Activated CD4-positive, alpha-beta T cell treated with anti-CD3 and anti-CD28 coated beads, Interleukin-2, amount 50 U/mL, for 4 hours (primary cell): ENCODE measurements at regions not wholly inside any gene's neighbourhood (a gene's known extent, or its start where the extent isn't known, plus 50 kb on each side); places are given as distances from the start of the nearest gene placed in this dataset.

Experiments
- DNase-seq, 2 experiments: peaks; one replicate each; pipeline ENCODE4 v3.0.0-alpha.2; 2020

DNA sequence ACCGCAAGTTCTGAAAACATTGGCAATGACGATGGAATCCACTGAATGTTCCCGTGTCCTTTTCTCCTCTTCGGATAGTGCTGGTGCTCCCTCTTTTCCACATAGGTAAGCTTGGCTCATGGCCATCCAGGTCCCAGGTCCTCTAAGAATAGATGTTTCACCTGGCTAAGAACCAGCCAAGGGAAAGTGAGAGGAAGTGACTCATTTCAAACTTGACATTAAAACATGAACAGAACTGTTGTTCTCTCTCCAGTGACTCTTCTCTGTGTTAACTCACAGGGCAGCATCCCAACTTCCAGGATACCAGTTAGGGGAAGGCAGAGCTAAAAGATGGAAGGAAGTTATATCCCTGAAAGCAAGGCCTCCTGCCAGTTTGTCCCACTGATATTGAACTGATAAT, 493.8 kb upstream of the CHRM3 start:
- DNase-seq, result no peak

DNA sequence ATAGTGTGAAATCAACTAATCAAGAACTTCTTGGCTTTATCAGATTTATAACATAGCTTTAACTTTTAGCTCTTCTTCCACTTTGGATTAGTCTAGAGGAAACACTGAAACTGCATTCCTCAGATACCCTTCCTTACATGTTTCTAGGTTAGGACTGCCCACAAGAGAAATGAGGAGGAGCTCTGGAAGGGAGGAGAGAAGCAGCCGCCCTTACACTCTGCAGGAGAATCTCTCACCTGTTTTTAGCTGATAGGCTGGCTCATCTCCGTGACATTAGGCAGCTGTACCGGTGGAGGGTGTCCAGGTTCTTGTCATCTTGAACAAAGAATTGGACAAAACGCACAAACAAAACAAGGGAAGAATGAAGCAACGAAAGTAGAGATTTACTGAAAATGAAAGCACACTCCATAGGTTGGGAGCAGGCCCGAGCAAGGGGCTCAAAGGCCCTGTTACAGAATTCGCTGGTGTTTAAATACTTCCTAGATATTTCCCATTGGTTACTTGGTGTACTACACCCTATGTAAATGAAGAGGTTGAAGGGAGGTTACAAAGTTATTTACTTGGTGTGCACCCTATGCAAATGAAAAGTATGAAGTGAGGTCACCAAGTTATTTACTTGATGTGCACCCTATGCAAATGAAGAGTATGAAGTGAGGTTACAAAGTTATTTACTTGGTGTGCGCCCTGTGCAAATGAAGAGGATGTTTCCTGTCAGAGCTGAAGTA, 524.9 kb upstream of the CHRM3 start:
- no peak for DNase-seq

DNA sequence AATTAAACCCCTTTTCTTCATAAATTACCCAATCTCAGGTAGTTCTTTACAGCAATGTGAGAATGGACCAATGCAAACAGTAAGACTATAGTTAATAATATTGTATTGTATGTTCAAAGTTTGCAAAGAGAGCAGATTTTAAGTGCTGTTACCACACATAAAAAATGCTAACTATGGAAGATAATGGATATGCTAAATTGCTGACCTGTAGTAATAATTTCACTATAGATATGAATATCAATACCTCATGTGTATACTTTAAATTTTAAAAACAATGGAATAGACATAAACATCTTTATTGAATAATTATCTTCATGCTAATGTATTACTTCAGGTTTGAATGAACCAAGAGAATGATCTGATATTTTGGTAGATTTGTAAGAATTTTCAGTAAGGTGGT, 552.4 kb upstream of the CHRM3 start:
- no peak for DNase-seq

DNA sequence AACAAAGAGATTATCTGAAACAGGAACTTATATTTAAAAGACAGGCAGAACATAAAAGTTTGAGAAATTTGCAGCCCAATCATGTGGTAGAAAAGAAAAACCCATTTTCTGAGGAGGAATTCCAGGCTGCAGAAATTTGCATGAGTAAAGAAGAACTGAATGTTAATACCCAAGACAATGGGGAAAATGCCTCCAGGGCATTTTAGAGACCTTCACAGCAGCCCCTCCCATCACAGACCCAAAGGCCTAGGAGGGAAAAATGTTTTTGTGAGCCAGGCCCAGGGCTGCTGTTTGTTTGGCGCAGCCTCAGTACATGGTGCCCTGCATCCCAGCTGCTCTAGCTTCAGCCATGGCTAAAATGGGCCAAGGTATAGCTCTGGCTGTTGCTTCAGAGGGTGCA, 554.3 kb upstream of the CHRM3 start:
- no peak for DNase-seq

DNA sequence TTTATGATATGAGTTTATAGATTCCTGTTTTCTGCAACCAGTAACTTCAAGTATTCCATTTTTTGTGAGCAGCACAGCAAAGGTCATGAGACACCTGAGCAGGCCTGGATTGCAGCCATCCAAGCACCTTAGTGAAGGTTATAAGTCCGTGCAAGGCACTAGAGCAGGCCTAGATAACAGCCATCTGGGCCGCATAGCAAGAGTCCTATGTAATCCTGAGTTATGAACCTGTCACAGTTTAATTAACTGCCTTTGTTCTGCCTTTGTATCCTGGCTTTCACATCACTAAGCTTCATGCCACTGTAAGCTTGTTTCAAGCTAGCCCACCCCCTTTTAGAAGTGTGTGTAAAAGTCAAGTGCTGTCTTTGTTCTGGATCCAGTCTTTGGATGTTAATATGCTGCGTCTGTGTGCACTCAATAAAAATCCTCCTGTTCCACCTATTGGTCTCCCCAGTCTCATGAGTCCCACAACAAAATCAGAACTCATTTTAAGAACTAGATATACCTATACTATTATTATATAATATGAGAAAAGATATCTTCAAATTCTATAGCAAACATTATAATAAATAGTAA, 556.2 kb upstream of the CHRM3 start:
- no peak for DNase-seq

DNA sequence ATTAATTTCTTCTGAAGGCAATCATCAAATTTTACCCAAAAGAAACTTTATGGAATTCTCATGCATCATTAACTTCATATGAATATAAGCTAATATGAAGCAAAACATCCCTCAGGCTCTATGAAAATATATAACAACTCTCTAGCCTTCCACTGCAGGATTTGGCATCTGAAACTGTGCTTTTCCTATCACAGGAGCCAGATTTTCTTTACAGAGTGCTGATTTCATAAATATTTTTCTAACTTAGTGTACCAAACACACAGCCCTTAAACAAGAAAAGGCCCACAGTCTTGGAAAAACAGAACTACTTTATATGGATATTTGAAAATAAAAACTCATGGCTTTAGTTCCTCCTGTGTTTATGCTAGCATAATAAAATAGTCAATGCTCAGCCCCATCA, 559.5 kb upstream of the CHRM3 start:
- DNase-seq, result no peak

DNA sequence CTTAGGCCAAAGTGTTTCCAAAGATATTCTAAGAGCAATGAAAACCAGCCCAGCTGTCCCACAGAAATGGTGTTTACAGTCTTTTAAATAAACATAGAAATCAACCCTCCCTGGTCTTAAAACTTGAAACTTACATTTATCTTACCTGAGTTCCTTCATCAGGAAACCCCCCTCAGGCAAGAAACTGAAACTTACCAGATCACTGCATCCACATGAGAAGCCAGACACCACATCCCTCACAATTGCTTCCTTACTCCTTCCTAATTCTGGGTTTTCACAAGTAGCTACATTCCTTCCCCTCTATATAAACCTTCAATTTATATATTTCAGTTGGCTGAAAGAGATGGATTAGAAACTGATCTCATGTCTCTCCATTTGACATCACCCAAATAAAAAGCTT, 563.0 kb upstream of the CHRM3 start:
- no peak for DNase-seq

DNA sequence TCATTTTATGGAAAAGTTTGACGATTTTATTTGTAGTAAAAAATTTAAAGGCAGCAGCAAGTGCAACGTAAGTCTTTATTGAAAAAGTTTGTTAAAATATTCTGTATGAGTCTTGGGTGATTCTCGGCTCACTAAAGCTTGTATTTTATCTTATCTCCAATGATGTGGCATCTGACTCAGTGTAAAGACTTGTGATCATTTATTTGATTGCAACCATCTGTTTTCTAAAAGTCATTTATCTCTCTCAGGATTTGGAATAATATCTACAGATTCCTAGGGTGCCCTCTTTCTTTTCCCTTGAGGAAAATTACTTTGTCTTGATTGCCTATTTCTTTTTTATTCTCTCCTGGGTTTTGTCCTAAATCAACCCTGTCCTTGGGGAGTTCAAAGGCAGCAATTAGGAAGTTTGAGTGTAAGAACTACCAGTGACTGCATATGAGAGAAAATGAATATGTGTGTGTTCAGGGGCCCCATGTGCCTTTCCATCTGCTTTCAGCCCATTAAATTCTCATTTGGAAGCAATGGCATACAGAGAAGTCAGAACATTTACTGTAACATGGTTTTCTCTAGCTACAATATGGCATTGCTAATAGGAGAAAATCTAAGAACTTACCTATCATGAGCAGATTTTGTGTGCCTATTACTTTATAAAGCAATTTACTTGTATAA, 575.0 kb upstream of the CHRM3 start:
- no peak for DNase-seq

DNA sequence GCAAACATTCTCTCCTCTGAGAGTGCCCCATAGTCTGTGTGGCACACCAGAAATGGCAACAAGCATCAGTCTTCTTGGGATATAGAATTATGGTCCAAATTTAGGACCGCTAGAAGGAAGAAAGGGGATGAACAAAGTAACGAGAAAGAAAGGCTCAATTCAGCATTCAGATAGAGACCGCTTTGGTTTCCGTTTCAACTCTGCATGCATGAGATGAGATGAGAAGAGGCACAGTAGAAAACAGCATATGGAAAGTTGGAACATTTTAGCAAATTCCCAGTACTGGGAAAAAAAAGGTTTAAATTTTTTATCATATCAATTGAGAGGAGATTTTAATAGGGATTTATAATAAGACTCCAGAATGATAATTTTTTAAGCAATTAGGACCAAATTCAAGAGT, 595.5 kb upstream of the CHRM3 start:
- no peak for DNase-seq

DNA sequence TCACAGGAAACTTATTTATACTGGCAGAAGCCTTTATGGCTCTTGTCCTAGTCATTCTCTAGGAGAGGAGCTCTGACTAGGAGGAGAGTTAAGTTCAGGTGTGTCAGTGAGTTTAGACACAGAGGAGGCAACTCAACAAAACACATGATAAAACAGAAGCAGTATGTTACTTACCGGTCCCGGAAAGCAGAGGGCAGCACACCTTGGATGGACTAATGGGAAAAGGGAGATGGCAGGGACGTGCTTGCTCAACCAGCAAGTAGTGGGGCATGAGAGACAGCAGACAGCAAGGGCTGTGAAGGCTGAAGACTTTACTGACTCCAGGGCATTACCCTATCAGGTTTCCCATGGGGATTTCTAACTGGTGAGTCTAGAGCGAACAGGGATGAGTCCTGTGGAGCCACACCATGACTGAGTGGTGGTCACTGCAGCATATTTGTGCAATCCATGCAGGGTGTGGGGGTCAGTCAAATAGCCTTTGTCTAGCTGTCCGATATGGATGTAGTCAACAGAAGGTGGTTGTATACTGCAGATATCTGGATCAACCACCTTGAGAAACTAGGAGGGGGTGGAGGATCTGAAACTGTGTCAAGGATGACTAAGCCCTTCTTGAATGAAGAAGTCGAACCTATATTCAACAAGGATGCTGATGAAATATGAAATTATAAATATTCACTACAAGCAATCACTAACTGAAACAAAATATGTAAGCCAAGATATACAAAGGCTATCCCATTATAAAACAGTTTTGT, 596.3 kb upstream of the CHRM3 start:
- no peak for DNase-seq

DNA sequence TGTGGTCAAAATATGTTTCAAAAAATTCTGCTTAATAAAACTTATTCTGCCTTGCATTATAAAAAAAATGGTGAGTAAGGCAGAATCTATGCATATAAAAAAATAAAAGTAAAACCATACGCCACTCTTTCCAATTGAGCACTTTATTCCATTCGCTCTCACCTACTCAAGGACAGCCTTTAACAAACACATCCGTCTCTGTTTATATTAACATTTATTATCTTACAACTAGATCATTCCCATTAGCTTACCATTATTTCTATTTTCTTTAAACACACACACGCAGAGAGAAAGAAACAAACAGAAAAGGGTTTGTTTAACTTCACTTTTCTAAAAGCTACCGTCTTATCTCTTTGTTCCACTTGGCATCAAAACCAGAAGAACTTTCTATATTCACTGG, 598.9 kb upstream of the CHRM3 start:
- no peak for DNase-seq

DNA sequence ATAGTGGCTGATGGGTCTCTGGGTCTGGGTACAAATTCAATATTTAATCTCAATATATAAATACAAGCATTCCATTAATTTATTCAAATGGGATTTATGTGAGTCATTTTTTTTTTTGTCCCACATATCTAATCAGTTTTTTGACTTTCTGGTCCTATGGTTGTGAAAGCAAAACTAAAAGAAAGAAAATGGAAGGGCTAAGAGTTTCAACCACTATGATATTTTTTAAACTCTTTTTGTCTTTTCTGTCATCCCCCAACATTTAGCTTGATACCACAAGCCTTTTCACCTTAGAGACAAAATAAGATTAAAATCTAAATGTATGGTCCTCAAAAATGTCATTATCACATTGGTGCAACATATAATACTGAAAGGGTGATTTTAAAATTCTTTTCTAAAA, 602.7 kb upstream of the CHRM3 start:
- no peak for DNase-seq

DNA sequence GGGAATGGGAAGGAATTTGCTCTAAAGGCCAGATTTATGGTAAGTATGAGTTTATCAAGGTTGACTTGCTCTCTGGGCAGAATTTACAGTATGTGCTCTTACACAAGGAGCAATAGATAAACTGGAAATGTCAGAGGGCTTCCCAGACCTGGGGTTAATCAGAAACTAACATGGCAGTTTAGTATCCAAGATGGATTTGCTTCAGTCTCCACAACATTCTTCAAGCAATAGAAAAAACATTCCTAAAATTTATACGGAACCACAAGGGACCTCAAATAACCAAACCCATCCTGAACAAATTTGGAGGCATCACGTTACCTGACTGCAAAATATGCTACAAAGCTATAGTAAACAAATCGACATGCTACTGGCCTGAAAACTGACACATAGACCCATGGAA, 606.7 kb upstream of the CHRM3 start:
- no peak for DNase-seq

DNA sequence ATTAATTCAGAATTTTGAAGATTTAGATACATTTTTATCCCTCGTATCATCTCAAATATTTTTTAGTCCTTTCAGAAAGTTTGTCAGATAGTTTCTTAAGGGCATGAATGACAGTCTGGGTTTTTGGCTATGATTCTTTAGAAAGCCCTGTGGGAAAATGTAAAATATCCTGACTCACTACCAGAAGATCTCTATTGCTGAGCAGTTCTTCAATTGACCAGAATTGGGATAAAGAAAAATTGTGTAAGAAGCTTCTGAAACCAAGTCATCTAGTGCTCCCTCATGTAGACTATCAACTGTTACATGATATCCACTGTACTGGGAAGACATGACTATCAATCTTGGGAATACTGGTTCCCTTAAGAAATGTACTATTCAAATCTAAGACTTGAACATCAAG, 608.3 kb upstream of the CHRM3 start:
- DNase-seq, result no peak

DNA sequence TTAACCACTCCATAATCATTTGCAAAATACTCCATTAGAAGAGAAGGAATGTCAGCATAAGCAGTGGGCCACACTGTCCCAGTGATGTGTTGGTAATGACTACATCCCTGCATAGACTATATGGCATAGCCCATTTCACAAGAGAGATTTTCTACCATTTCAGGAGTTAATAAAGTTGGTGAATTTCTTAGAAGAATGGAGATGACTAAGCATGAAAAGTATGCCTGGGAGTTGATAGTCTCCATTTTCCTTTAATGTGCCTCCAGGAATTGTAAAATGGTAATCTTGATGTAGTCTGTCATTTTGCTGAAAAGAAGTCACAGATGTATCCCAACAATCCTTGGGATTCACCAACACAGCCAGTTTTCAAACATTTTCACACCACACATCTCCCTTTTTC, 608.8 kb upstream of the CHRM3 start:
- DNase-seq, result no peak

DNA sequence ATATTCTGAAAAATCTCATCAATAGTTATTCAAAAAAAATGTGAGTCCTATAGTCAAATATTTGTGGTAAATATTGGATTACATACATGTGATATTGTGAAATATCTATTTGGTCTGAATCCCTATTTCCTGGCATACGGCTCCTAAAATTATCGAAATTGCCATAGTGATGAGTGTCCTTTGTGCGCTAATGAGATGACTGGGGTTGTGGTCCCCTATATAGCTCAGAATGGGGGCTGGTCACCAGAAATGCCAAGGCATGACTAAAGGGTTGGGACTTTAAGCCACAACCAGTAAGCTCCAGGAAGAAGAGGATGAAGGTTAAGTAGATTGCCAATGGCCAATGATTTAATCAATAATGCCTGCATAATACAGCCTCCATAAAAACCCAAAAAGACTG, 610.2 kb upstream of the CHRM3 start:
- DNase-seq, result no peak

DNA sequence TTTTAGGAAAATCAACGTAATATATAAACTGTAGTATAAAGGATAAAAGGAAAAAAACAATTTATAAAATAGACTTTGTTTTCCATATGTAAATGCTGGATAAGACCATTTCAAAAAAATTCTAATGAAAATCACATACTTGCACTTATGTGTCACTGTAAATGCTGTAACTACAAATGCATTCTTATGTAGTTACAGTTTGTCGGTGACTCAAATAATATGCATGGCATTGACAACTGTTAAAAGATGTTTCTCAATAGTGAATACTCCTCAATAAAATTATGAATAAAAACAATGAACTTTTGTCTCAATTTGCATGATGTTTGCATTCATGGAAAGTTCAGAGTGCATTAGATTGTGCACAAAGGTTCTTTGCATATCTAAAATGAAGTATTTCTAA, 614.0 kb upstream of the CHRM3 start:
- DNase-seq, result no peak

DNA sequence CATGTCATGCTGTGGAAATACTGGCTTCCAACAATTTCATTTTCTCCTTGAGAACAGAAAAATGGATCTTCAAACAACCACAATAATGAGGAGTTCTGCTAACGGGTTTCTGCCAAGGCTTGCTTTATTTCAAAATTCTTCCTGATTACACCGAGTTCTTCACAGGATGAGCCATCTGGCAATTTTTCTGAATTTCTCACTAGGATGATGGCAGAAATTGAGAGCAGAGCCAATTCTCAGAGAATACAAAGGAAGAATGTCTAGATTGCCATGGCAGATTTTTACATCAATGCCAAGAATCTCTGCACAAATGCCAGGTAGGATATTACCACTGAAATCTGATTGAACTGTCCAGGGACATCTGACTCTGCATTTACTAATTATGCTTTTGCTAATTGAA, 619.0 kb upstream of the CHRM3 start:
- no peak for DNase-seq

DNA sequence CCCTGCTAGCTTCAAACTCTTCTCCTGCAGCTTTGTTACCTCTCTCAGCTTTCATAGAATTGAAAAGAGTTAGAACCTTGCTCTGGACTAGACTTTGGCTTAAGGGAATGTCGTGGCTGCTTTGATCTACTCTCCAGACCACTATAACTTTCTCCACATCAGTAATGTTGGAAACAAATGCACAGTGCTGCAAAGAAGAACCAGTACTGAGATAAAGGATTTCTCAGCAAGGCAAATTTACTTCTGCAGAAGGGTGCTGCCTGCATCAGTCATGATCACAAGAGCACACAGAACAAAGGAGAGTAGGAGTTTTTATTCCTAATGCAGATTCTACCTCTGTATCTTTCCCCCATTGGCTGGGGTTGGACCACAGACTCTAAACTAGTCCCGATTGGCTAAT, 621.6 kb upstream of the CHRM3 start:
- DNase-seq, result no peak

DNA sequence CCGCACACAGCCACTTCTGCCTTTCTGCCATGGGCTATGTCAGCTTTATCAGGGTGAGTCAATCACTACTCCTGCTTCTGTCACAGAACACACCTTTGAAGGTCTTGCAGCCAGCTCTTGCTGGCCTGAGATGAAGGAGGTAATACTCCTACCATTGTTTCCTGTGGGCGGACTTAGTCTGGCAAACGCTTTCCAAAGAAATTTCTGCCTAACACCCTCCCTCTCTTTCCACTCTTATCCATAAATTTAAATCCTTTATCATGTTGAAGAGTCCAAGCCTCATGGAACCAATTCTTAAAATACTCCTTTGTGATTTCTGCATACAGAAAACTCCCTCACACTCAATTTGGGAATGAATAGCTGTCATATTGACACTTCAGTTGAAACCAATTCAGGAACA, 633.1 kb upstream of the CHRM3 start:
- no peak for DNase-seq

DNA sequence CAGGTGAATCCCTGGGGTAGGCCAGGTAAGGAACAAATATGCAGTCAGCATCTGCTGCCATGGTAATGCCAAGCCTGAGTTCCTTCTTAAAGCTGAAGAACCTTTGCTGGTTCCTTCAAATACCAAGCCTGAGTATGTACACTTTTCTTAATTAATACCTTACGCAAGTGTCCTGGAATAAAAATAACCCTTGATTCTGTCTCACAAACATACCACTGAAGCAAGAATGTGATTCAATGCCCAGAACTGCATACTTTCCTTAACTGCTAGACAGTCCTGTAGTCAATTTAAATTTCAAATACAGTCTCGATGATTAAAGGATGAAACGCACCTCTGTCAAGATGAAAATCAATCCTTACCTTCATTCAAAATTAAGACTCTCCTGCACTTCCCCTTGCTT, 634.0 kb upstream of the CHRM3 start:
- no peak for DNase-seq

DNA sequence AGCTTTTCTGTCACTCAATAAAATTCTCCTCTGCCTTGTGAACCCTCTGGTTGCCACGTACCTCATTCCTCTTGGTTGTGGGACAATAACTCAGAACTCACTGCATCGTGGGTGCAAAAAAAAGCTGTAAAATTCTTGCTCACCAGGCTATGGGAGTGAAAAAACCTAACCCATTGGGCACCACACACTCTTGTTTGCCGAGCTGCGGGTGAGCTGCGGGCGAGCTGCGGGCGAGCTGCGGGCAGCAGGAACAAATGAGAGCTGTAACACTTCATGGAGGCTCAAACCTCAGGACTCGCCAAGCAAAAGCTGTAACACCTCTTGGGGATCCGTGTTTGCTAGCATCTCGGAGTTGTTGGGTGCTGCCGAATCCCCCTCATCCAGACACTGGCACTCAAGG, 641.3 kb upstream of the CHRM3 start:
- no peak for DNase-seq

DNA sequence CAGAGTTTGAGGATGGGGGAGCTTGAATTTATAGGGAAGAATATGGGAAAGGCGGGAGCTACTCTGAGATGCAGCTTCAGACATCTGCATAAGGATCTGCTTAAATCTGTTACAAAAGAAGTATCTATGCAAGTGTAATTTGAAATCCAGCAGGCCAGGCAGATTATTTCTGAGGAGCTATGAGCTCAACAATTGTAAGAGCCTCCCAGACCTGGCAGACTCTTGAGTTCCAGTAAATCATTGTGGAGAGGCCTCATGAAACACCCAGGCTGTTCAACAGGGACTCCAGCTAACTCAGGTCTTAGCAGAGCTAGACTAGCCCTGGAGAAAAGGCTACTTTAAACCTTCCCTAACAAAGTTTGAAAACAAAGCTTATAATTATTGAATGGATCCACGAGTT, 647.5 kb upstream of the CHRM3 start:
- DNase-seq, result no peak

DNA sequence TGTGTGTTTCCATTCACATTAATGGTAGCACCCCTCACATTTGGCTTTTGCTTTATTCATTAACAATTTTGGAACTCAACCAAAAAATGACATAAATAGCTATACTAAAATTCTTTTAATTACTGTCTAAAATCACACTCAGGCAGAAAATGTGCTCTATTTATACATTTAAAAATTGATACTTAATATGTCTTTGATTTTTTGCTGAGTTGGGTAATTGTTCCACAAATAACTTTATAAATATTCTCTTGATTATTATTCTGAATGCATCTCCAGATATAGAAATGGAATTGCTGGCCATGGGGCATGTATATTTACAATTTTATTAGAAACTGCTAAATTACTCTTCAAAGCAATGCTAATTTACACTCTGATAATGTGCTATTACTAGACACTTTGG, 658.7 kb upstream of the CHRM3 start:
- no peak for DNase-seq
